PC-9 (cell line): ENCODE measurements at regions not wholly inside any gene's neighbourhood (a gene's known extent, or its start where the extent isn't known, plus 50 kb on each side); places are given as distances from the start of the nearest gene placed in this dataset.

Source experiments
- BruUV-seq: library from RNA; stranded (reverse); fragments of 400-500 nt; replicated peaks from 2 replicates; lab custom pipeline; 2021; lab: Mats Ljungman, UMichigan
- CTCF ChIA-PET: fragments of 300-600 bp; sonication (Branson Sonifier 250); formaldehyde crosslinking; loops from one replicate; lab custom pipeline; 2022; ENCODE audit warnings: antibody characterized with exemption; lab: Charles Lee
- POLR2A ChIA-PET: fragments of 300-600 bp; sonication (Branson Sonifier 250); formaldehyde crosslinking; loops from one replicate; lab custom pipeline; 2022; ENCODE audit warnings: antibody characterized with exemption; ENCODE audit not compliant: unreplicated experiment; lab: Charles Lee
- DNase-seq, 2 experiments: peaks; one replicate each; pipeline versions ENCODE4 v3.0.0 to v3.0.0-alpha.2; 2015 to 2022; ENCODE audit warnings: mixed read lengths in 1 of 2
- H2AFZ ChIP-seq: fragments of 200-600 bp; sonication (generic); 2 replicates; pipeline ENCODE4 v1.8.1; 2017; ENCODE audit warnings: antibody characterized with exemption
- H3F3A ChIP-seq: fragments of 200-600 bp; sonication (generic); 2 replicates; pipeline ENCODE4 v1.8.1; 2017; ENCODE audit warnings: antibody characterized with exemption, mild to moderate bottlenecking, low read depth; ENCODE audit not compliant: insufficient read depth
- H3K27ac ChIP-seq: fragments of 200-600 bp; sonication (generic); 2 replicates; pipeline ENCODE4 v1.6.1; 2016; ENCODE audit warnings: mixed run types
- H3K27me3 ChIP-seq: fragments of 200-600 bp; sonication (generic); 2 replicates; pipeline ENCODE4 v1.6.1; 2016; ENCODE audit warnings: low read depth, mixed run types; ENCODE audit not compliant: insufficient read depth
- H3K36me3 ChIP-seq: fragments of 200-600 bp; sonication (generic); 2 replicates; pipeline ENCODE4 v1.6.1; 2016; ENCODE audit warnings: low read depth, mixed run types
- H3K4me1 ChIP-seq: fragments of 200-600 bp; sonication (generic); replicated peaks from 2 replicates; pipeline ENCODE4 v1.6.1; 2016; ENCODE audit warnings: mixed run types; ENCODE audit not compliant: insufficient read depth
- H3K4me2 ChIP-seq: fragments of 200-600 bp; sonication (generic); 2 replicates; pipeline ENCODE4 v1.6.1; 2017; ENCODE audit warnings: mixed run types
- H3K4me3 ChIP-seq: fragments of 200-600 bp; sonication (generic); 2 replicates; pipeline ENCODE4 v1.6.1; 2016; ENCODE audit warnings: mixed run types
- H3K79me2 ChIP-seq: fragments of 200-600 bp; sonication (generic); 2 replicates; pipeline ENCODE4 v1.6.1; 2017; ENCODE audit warnings: low read depth, mixed run types
- H3K9me2 ChIP-seq: fragments of 200-600 bp; sonication (generic); 2 replicates; pipeline ENCODE4 v1.8.1; 2017; ENCODE audit warnings: mild to moderate bottlenecking; ENCODE audit not compliant: insufficient read depth
- H3K9me3 ChIP-seq: fragments of 200-600 bp; sonication (generic); 2 replicates; pipeline ENCODE4 v1.8.1; 2016; ENCODE audit warnings: low read depth; ENCODE audit not compliant: insufficient read depth
- H4K20me1 ChIP-seq: fragments of 200-600 bp; sonication (generic); 2 replicates; pipeline ENCODE4 v1.8.1; 2017; ENCODE audit not compliant: insufficient read depth
- EZH2 ChIP-seq: fragments of 200-600 bp; sonication (generic); IDR thresholded peaks from 2 replicates; pipeline ENCODE4 v1.8.0; 2017; ENCODE audit warnings: antibody characterized with exemption, low read depth
- intact Hi-C: fragments of 100-400 bp; cut with micrococcal nuclease; formaldehyde crosslinking; loops from one replicate; pipeline ENCODE4 v1.10.0; 2022; ENCODE audit not compliant: unreplicated experiment
- TF ChIP-seq, protein P1 (sequence below): fragments of 200-600 bp; sonication (generic); conservative IDR thresholded peaks from 2 replicates; pipeline ENCODE4 v1.6.1; 2017; ENCODE audit warnings: mixed run types, antibody characterized with exemption, mild to moderate bottlenecking, moderate library complexity

- H3K4me2 ChIP-seq, result no peak overlapping the region
- H3K27me3 ChIP-seq, result no peaks in the 10 kb centered on the region
- no TSS peak for BruUV-seq
- ChIA-PET CTCF (no interaction called here), POLR2A (no interaction called here)
- no peaks in the 10 kb centered on the region for H3F3A ChIP-seq
- no peak overlapping the region for H3K4me3 ChIP-seq
- DNase-seq, result no peak
- no peak overlapping the region for H3K27ac ChIP-seq
- no peaks in the 10 kb centered on the region for H3K79me2 ChIP-seq
- no peaks in the 10 kb centered on the region for H3K36me3 ChIP-seq
- no peaks in the 10 kb centered on the region for H4K20me1 ChIP-seq
- intact Hi-C loops, result no loop called here
- TF ChIP-seq, protein P1, sequence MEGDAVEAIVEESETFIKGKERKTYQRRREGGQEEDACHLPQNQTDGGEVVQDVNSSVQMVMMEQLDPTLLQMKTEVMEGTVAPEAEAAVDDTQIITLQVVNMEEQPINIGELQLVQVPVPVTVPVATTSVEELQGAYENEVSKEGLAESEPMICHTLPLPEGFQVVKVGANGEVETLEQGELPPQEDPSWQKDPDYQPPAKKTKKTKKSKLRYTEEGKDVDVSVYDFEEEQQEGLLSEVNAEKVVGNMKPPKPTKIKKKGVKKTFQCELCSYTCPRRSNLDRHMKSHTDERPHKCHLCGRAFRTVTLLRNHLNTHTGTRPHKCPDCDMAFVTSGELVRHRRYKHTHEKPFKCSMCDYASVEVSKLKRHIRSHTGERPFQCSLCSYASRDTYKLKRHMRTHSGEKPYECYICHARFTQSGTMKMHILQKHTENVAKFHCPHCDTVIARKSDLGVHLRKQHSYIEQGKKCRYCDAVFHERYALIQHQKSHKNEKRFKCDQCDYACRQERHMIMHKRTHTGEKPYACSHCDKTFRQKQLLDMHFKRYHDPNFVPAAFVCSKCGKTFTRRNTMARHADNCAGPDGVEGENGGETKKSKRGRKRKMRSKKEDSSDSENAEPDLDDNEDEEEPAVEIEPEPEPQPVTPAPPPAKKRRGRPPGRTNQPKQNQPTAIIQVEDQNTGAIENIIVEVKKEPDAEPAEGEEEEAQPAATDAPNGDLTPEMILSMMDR, result no peak
- no peak for TF ChIP-seq EZH2
- H3K9me2 ChIP-seq, result no peaks in the 10 kb centered on the region
- no peaks in the 10 kb centered on the region for H3K9me3 ChIP-seq
- no peak overlapping the region for H2AFZ ChIP-seq
- no peaks in the 10 kb centered on the region for H3K4me1 ChIP-seq
Measured at GRCh38 chr11:81916451-81916850, 817.2 kb downstream of the FAM181B start.

GRCh38 chr11:81915045-81915444, 818.6 kb downstream of the FAM181B start:
- H4K20me1 ChIP-seq, result no peaks in the 10 kb centered on the region
- H3K4me1 ChIP-seq, result no peaks in the 10 kb centered on the region
- TF ChIP-seq, protein P1, result no peak
- no peak for TF ChIP-seq EZH2
- no peaks in the 10 kb centered on the region for H3K79me2 ChIP-seq
- H3K27me3 ChIP-seq, result no peaks in the 10 kb centered on the region
- no peaks in the 10 kb centered on the region for H3K9me2 ChIP-seq
- no TSS peak for BruUV-seq
- ChIA-PET POLR2A (no interaction called here), CTCF (no interaction called here)
- no peak overlapping the region for H2AFZ ChIP-seq
- H3K4me2 ChIP-seq, result no peak overlapping the region
- DNase-seq, result no peak
- H3K4me3 ChIP-seq, result no peak overlapping the region
- no peaks in the 10 kb centered on the region for H3K36me3 ChIP-seq
- no peaks in the 10 kb centered on the region for H3K9me3 ChIP-seq
- no peaks in the 10 kb centered on the region for H3F3A ChIP-seq
- intact Hi-C loops, result no loop called here
- no peak overlapping the region for H3K27ac ChIP-seq

DNA sequence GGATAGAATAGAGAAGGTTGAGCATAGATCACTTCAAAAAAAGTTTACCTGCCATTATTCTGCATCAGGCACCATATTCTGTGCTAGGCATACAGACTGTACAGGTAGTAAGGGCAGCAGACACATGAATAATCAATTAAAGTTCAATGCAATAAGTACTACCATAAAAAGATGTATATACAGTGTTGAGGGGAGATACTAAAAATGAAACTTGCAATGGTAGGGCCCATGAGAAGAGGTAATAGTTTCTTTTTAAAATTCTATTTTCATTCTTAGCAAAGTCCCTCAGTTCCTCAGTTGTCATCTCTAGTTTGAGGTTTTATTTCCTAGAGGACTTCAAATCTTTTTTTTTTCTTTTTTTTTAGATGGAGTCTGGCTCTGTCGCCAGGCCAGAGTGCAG, 819.9 kb downstream of the FAM181B start:
- Histone ChIP-seq H3K27ac (no peak overlapping the region), H3K4me2 (no peak overlapping the region), H3K9me3 (no peaks in the 10 kb centered on the region), H3K27me3 (no peaks in the 10 kb centered on the region), H2AFZ (no peak overlapping the region), H3F3A (no peaks in the 10 kb centered on the region), H3K36me3 (no peaks in the 10 kb centered on the region), H4K20me1 (no peaks in the 10 kb centered on the region), H3K79me2 (no peaks in the 10 kb centered on the region), H3K4me3 (no peak overlapping the region), H3K4me1 (no peaks in the 10 kb centered on the region), H3K9me2 (no peaks in the 10 kb centered on the region)
- BruUV-seq, result no TSS peak
- no peak for TF ChIP-seq EZH2
- TF ChIP-seq, protein P1, result no peak
- DNase-seq, result no peak
- intact Hi-C loops, result no loop called here
- POLR2A ChIA-PET, result no interaction called here
- CTCF ChIA-PET, result no interaction called here
